ENCODE measurements at regions not wholly inside any gene's neighbourhood (a gene's known extent, or its start where the extent isn't known, plus 50 kb on each side); places are given as distances from the start of the nearest gene placed in this dataset.

DNA sequence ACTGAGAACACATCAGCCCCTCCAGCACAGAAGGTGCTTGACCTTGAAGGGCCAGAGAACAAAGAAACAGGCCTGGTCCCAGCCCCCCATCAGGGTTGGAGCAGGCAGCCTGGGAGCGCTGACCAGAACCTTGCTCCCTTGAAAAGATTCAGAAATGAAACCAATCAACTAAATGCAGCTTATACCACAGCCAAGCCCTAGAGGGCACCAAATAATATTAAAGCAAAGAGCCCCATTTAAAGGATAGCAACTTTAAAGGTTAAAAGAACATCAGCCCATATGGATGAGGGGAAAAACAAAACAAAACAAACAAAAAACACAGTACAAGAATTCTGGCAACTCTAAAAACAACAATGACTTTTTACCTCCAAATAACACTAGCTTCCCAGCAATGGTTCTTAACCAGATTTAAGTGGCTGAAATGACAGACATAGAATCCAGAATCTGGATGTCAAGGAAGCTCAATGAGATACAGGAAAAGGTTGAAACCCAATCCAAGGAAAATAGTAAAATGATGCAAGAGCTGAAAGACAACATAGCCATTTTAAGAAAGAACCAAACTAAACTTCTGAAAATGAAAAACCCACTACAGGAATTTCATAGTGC is 471.9 kb downstream of the MTRR start:
- TF ChIP-seq, protein P1, sequence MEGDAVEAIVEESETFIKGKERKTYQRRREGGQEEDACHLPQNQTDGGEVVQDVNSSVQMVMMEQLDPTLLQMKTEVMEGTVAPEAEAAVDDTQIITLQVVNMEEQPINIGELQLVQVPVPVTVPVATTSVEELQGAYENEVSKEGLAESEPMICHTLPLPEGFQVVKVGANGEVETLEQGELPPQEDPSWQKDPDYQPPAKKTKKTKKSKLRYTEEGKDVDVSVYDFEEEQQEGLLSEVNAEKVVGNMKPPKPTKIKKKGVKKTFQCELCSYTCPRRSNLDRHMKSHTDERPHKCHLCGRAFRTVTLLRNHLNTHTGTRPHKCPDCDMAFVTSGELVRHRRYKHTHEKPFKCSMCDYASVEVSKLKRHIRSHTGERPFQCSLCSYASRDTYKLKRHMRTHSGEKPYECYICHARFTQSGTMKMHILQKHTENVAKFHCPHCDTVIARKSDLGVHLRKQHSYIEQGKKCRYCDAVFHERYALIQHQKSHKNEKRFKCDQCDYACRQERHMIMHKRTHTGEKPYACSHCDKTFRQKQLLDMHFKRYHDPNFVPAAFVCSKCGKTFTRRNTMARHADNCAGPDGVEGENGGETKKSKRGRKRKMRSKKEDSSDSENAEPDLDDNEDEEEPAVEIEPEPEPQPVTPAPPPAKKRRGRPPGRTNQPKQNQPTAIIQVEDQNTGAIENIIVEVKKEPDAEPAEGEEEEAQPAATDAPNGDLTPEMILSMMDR (conservative IDR thresholded peaks at IDR 0.05) = peak; percentile 85
- TF ChIP-seq ZFX (IDR thresholded peaks at IDR 0.05) = no peak

All from C4-2B (cell line).